Transverse colon (tissue), 4 donors: ENCODE measurements at regions not wholly inside any gene's neighbourhood (a gene's known extent, or its start where the extent isn't known, plus 50 kb on each side); places are given as distances from the start of the nearest gene placed in this dataset.

Experiments used
- CTCF ChIP-seq, 5 experiments: fragments of 200-600 bp in 3 of 5; fragments of 450-650 bp in 2 of 5; sonication (generic) in 3 of 5; IDR thresholded peaks; 1 replicate in 2 of 5; 2 replicates in 3 of 5; pipeline ENCODE4 v1.5.1; 2016 to 2017; ENCODE audit warnings: antibody characterized with exemption in 5 of 5, inconsistent platforms in 3 of 5, mild to moderate bottlenecking in 2 of 5, moderate library complexity in 1 of 5
- POLR2A ChIP-seq: fragments of 450-650 bp; IDR thresholded peaks from one replicate; pipeline ENCODE4 v1.6.1; 2016; ENCODE audit warnings: antibody characterized with exemption, mild to moderate bottlenecking, moderate library complexity
- POLR2AphosphoS5 ChIP-seq, 3 donors: sonication (generic); formaldehyde crosslinking; IDR thresholded peaks; one replicate each; pipeline ENCODE4 v1.6.1; 2016; ENCODE audit warnings: antibody characterized with exemption in 3 of 3

DNA sequence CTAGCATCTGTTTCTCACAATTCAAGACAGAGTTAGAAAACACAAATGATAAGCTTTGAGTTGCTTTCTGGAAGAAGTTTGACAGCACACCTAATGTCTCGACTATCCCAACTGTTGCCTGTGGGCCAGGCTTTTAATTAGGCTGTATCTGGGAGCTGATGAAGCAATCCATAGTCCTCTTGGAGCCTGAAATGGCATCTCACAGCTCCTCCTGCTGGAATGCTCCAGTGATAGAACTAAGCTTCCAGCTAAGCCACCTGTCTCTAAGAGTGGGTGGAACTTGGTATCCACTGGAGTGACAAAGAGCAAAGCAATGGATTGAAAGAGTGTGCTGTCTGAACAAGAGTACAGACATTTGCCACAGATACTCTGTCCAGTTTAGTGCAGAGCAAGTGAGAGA, 605.3 kb upstream of the NR5A2 start:
- TF ChIP-seq CTCF (IDR thresholded peaks at IDR 0.05) (no peak), POLR2A (no peak), POLR2AphosphoS5 (IDR thresholded peaks at IDR 0.05) (no peak)
